HepG2 (cell line): ENCODE measurements at regions not wholly inside any gene's neighbourhood (a gene's known extent, or its start where the extent isn't known, plus 50 kb on each side); places are given as distances from the start of the nearest gene placed in this dataset.
A peak's percentile ranks its signal among the peaks of the same experiment; 100 is the strongest.

Experiments used
- CENPX ChIP-seq: sonication (generic); formaldehyde crosslinking; IDR thresholded peaks from 2 replicates; pipeline ENCODE4 v1.9.0; 2021; ENCODE audit warnings: mild to moderate bottlenecking, missing genetic modification reagents, moderate library complexity
- EHMT2 ChIP-seq: fragments of 200-600 bp; sonication (generic); IDR thresholded peaks from 2 replicates; pipeline ENCODE4 v1.7.0; 2017; ENCODE audit warnings: antibody characterized with exemption, low read depth, low read length, borderline replicate concordance
- KLF9 ChIP-seq: IDR thresholded peaks from 2 replicates; pipeline ENCODE4 v1.6.1; 2016; ENCODE audit warnings: low read depth
- NFIB ChIP-seq: sonication (generic); formaldehyde crosslinking; IDR thresholded peaks from 2 replicates; pipeline ENCODE4 v1.9.0; 2021; ENCODE audit warnings: missing genetic modification reagents, mild to moderate bottlenecking, borderline replicate concordance
- PAWR ChIP-seq: sonication (generic); formaldehyde crosslinking; IDR thresholded peaks from 2 replicates; pipeline ENCODE4 v1.4.0; 2020; ENCODE audit warnings: missing genetic modification reagents, mild to moderate bottlenecking, borderline replicate concordance
- POLR2AphosphoS2 ChIP-seq: IDR thresholded peaks from 2 replicates; pipeline ENCODE4 v1.6.1; 2011; ENCODE audit warnings: low read depth, low read length, improper control_type of control experiment
- RELA ChIP-seq: sonication (generic); formaldehyde crosslinking; IDR thresholded peaks from 2 replicates; pipeline ENCODE4 v1.4.0; 2020; ENCODE audit warnings: missing genetic modification reagents
- TOE1 ChIP-seq: sonication (generic); formaldehyde crosslinking; IDR thresholded peaks from 2 replicates; pipeline ENCODE4 v1.4.0; 2020; ENCODE audit warnings: mild to moderate bottlenecking, missing genetic modification reagents
- ZBTB40 ChIP-seq, 2 experiments: fragments of 450-650 bp in 1 of 2; sonication (generic) in 1 of 2; formaldehyde crosslinking in 1 of 2; IDR thresholded peaks; 2 replicates each; pipeline versions ENCODE4 v1.6.1 to v1.8.0; 2016 to 2022; ENCODE audit warnings: antibody characterized with exemption in 1 of 2, mild to moderate bottlenecking in 1 of 2, missing genetic modification reagents in 1 of 2
- ZKSCAN5 ChIP-seq: sonication (generic); formaldehyde crosslinking; IDR thresholded peaks from 2 replicates; pipeline ENCODE4 v1.5.1; 2020; ENCODE audit warnings: mild to moderate bottlenecking, missing genetic modification reagents
- ZNF317 ChIP-seq: sonication (generic); formaldehyde crosslinking; IDR thresholded peaks from 2 replicates; pipeline ENCODE4 v1.5.0; 2020; ENCODE audit warnings: mild to moderate bottlenecking, missing genetic modification reagents
- ZNF329 ChIP-seq: sonication (generic); formaldehyde crosslinking; IDR thresholded peaks from 2 replicates; pipeline ENCODE4 v1.9.0; 2021; ENCODE audit warnings: low read depth, mild to moderate bottlenecking, missing genetic modification reagents
- ZNF720 ChIP-seq: sonication (generic); formaldehyde crosslinking; IDR thresholded peaks from 2 replicates; pipeline ENCODE4 v1.4.0; 2020; ENCODE audit warnings: missing genetic modification reagents
- ZNF773 ChIP-seq: sonication (generic); formaldehyde crosslinking; IDR thresholded peaks from 2 replicates; pipeline ENCODE4 v1.4.0; 2020; ENCODE audit warnings: missing genetic modification reagents, borderline replicate concordance
- ZSCAN31 ChIP-seq: sonication (generic); formaldehyde crosslinking; IDR thresholded peaks from 2 replicates; pipeline ENCODE4 v1.5.0; 2020; ENCODE audit warnings: low read depth, mild to moderate bottlenecking, missing genetic modification reagents
- TF ChIP-seq, protein P1 (sequence below): sonication (generic); formaldehyde crosslinking; IDR thresholded peaks from 2 replicates; pipeline ENCODE4 v1.8.0; 2022; ENCODE audit warnings: missing genetic modification reagents, low read depth, mild to moderate bottlenecking, borderline replicate concordance
- TF ChIP-seq, protein P2 (sequence below): IDR thresholded peaks from 2 replicates; pipeline ENCODE4 v1.6.1; 2016; ENCODE audit warnings: low read depth, missing genetic modification reagents, missing compliant biosample characterization

- TF ChIP-seq ZBTB40 (IDR thresholded peaks at IDR 0.05): no peak
- TF ChIP-seq ZBTB40 (CRISPR knock-in tag; IDR thresholded peaks at IDR 0.05): no peak
- no peak for TF ChIP-seq EHMT2
- TF ChIP-seq POLR2AphosphoS2: no peak
- TF ChIP-seq ZNF773 (CRISPR knock-in tag): no peak
- TF ChIP-seq, protein P1, sequence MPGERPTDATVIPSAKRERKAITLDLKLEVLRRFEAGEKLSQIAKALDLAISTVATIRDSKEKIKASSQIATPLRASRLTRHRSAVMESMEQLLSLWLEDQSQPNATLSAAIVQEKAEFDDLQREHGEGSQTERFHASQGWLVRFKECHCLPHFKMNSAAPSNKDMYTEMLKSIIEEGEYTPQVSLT (CRISPR knock-in tag): no peak
- TF ChIP-seq ZNF329 (CRISPR knock-in tag): no peak
- no peak for TF ChIP-seq ZKSCAN5 (CRISPR knock-in tag)
- no peak for TF ChIP-seq KLF9 (CRISPR knock-in tag)
- no peak for TF ChIP-seq ZNF317 (CRISPR knock-in tag)
- TF ChIP-seq TOE1 (CRISPR knock-in tag): no peak
- no peak for TF ChIP-seq NFIB (CRISPR knock-in tag)
- TF ChIP-seq, protein P2, sequence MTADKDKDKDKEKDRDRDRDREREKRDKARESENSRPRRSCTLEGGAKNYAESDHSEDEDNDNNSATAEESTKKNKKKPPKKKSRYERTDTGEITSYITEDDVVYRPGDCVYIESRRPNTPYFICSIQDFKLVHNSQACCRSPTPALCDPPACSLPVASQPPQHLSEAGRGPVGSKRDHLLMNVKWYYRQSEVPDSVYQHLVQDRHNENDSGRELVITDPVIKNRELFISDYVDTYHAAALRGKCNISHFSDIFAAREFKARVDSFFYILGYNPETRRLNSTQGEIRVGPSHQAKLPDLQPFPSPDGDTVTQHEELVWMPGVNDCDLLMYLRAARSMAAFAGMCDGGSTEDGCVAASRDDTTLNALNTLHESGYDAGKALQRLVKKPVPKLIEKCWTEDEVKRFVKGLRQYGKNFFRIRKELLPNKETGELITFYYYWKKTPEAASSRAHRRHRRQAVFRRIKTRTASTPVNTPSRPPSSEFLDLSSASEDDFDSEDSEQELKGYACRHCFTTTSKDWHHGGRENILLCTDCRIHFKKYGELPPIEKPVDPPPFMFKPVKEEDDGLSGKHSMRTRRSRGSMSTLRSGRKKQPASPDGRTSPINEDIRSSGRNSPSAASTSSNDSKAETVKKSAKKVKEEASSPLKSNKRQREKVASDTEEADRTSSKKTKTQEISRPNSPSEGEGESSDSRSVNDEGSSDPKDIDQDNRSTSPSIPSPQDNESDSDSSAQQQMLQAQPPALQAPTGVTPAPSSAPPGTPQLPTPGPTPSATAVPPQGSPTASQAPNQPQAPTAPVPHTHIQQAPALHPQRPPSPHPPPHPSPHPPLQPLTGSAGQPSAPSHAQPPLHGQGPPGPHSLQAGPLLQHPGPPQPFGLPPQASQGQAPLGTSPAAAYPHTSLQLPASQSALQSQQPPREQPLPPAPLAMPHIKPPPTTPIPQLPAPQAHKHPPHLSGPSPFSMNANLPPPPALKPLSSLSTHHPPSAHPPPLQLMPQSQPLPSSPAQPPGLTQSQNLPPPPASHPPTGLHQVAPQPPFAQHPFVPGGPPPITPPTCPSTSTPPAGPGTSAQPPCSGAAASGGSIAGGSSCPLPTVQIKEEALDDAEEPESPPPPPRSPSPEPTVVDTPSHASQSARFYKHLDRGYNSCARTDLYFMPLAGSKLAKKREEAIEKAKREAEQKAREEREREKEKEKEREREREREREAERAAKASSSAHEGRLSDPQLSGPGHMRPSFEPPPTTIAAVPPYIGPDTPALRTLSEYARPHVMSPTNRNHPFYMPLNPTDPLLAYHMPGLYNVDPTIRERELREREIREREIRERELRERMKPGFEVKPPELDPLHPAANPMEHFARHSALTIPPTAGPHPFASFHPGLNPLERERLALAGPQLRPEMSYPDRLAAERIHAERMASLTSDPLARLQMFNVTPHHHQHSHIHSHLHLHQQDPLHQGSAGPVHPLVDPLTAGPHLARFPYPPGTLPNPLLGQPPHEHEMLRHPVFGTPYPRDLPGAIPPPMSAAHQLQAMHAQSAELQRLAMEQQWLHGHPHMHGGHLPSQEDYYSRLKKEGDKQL (CRISPR knock-in tag): peak; percentile 78
- no peak for TF ChIP-seq ZNF720
- TF ChIP-seq PAWR (CRISPR knock-in tag): no peak
- no peak for TF ChIP-seq RELA (CRISPR knock-in tag)
- no peak for TF ChIP-seq CENPX (CRISPR knock-in tag)
- TF ChIP-seq ZSCAN31: 0 out of 2 replicates have a peak, but pooled peaks have one; percentile 61
Measured at GRCh38 chr3:147184794-147185193, 221.5 kb downstream of the ZIC4 start (continued).
